Tongue (tissue), 1 donor: ENCODE measurements at regions not wholly inside any gene's neighbourhood (a gene's known extent, or its start where the extent isn't known, plus 50 kb on each side); places are given as distances from the start of the nearest gene placed in this dataset.

ENCODE experiments used
- DNase-seq: peaks from one replicate; pipeline ENCODE4 v3.0.0-alpha.2; 2015

- DNase-seq = no peak
Observed at GRCh38 chr22:48851933-48852549, 975.6 kb downstream of the BRD1 start.

GRCh38 chr22:48850658-48851287 lies 976.9 kb downstream of the BRD1 start:
- no peak for DNase-seq

DNA sequence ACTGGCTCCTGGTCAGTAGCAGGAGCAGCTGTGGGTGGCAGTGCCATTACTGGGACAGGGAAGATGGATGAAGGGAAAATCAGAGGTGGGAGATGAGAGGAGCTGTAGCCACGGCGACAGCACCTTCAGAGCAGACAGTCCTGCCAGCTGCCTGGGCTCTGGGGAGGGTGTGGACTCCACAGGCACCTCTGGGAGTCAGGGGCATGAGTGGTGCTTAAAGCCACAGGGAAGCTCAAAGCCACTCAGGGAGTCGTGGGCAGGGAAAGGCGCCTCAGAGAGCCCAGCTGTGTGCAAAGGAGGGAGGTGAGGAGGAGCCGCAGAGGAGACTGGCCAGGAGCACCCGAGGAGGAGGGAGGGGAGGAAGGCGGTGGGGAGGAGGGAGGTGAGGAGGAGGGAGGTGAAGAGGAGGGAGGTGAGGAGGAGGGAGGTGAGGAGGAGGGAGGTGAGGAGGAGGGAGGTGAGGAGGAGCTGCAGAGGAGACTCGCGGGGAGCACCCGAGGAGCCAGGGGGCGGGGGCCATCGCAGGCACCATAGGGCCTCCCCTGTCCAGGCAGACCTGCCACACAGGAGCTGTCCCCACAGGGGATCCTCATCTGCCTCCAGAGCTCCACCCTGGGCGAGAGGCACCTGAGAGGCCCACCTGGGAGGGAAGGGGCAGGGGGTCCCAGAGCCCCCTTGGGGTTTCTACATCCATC lies 977.6 kb downstream of the BRD1 start:
- no peak for DNase-seq

DNA sequence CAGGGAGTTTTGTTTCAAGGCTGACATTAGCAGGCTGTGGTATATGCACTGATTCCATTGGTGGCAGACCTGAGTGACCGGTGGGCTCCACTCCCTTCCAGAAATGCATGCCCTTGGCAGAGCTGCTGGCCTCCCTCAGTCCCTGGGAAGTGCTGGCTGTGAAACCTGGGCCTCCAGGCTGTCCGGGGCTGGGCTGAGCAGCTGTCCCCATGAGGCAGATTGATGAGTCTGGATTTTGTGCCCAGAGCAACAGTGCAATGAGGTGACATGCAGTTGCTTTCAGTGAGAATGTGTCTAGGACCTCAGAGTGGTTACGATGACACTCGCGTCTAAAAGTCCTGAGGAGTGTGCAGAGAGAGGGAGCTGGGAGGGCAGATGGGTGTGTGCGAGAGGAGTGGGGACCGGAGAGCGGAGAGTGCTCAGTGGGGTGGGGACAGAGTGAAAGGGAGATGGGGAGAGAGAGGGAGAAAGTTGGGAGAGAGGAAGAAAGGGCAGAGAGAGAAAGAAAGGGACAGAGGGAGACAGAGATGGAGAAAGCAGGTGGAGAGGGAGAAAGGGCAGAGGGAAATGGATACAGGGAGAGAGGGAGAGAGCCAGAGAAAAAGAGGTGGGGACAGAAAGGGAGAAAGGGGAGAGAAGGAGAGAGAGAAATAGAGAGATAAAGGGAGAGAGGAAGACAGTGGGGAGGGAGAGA lies 978.3 kb downstream of the BRD1 start:
- no peak for DNase-seq

DNA sequence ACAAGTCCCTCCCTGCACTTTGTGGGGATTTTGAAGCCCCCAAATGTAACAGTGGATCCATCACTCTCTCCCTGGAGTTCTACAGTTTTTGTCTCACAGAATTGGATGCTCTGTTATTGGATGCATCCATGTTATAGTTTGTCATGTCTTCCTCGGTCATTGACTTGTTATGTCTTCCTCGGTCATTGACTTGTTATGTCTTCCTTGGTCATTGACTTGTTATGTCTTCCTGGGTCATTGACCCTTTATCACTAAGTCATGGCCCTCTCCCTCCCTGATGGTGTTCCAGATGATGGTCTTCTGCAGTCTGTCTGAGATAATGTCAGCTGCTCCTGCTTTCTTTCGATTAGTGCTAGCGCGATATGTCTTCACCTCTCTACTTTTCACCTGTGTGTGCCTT lies 981.5 kb downstream of the BRD1 start:
- no peak for DNase-seq

GRCh38 chr22:48845356-48845936 lies 982.2 kb downstream of the BRD1 start:
- DNase-seq = peak; percentile 28

- DNase-seq = no peak
Observed at GRCh38 chr22:48844056-48844675, 983.5 kb downstream of the BRD1 start.

DNA sequence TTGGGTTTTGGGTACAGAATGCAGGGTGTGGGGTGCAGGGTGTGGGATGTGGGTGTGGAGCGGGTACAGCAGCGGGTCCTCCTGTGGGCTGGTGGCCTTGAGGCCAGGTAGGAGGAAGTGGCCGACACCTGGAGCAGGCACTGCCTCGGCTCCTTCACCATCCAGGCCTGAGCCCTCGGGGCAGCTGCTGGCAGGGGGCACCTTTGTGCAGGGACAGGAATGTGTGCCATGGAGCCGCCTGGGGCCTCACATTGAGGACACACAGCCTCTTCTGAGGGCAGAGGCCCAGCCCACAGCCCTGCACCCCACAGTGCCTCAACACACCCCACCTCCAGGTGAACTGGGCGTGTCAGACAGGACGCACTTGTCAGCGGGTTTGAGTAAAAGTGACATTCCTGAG lies 984.0 kb downstream of the BRD1 start:
- no peak for DNase-seq

DNA sequence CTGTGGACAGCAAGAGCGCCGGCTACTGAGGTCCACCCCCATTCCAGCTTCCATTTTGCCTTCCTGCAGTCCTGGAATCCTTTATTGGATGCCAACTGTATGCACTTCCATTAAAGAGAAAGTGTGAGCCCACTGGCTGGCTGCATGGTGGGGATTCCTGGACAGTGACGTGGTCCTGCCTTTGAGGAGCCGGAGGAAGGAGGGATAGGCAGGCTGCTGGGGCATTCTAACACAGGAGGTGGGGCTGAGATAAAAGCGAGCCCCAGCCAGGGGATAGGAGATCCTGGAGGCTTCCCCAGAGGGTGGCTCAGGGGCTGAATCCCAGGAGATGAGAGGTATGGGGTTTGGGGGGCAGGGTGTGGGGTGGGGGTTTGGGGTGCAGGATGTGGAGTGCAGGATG lies 984.7 kb downstream of the BRD1 start:
- DNase-seq = no peak

DNA sequence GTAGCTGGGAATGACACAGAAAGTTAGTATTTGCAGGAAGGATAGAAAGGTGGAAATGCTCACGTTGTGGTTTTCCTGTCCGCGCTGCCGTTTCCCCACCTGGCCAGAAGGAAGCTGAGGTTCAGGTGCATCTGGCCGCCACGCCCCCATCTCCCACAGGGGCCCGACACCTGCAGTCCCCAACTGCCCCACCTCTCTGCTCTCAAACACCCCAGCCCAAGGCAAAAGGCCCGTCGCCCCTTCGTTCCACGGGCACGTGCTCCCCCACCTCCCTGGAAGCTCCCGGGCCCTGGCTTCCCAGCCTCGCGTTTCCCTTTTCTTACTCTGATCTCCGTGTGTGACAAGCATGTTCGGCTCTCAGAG lies 985.1 kb downstream of the BRD1 start:
- no peak for DNase-seq

GRCh38 chr22:48841881-48842582 lies 985.6 kb downstream of the BRD1 start:
- no peak for DNase-seq

GRCh38 chr22:48840112-48840949 lies 987.3 kb downstream of the BRD1 start:
- no peak for DNase-seq

DNA sequence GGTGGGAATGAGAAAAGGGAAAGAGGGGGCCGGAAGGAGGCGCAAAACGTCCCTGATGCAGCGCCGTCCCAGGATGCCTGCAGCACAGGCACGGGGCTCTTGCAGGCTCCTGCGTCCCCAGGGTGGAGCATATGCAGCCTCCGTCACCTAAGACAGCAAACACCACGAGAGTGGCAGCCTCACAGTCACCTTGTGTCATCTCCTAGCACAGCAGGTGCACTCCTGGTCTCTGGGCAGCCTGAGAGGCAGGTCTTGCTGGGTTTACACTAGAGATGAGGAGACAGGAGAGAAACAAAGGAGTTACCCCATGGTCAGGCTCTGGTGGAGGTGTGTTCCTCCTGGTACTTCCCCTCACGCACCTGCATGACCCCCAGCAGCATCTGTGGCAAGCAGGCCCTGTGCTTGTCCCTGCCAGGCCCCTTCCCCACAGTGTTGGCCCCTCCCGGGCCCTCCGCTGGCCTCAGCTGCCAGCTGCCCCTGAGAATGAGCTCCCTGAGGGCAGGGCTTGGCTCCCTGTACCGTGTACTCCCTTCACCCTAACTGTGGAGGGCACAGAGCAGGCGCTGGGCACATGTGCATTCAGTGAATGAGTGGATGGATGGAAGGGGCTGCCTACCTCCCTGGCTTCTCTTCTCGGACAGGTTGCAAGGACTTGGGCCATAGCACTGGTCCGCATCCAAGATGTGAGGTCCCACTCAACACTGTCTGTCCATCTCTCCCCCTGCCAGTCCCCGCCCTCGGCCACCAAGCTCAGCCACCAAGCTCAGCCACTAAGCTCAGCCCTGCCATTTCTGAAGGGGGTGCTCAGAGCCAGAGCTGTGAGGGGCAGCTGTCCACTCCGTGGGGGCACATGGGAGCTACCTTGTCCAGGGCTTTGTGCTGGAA lies 988.6 kb downstream of the BRD1 start:
- DNase-seq = no peak

GRCh38 chr22:48838376-48838775 lies 989.3 kb downstream of the BRD1 start:
- DNase-seq = no peak

DNA sequence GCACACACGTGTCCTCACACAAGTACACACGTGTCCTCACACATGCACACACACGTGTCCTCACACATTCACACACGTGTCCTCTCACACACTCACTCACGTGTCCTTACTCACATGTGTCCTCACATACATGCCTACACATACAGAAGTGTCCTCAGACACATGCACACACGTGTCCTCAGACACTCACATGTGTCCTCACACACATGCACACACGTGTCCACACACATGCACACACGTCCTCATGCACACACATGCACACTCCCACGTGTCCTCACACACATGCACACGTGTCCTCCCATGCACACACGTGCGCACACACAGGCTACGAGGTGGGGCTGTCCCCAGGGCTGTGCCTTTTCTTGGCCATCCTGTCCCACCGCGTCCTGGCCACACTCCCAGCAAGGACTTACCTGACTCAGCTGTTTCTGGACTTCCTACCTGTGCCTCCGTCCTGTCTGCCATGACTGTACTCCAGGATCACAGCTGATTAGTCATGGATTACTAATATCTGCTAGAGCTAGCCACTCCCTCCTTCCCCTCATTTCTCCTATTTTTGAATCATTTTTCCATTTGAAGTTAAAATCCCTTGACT lies 990.2 kb downstream of the BRD1 start:
- DNase-seq = no peak

DNA sequence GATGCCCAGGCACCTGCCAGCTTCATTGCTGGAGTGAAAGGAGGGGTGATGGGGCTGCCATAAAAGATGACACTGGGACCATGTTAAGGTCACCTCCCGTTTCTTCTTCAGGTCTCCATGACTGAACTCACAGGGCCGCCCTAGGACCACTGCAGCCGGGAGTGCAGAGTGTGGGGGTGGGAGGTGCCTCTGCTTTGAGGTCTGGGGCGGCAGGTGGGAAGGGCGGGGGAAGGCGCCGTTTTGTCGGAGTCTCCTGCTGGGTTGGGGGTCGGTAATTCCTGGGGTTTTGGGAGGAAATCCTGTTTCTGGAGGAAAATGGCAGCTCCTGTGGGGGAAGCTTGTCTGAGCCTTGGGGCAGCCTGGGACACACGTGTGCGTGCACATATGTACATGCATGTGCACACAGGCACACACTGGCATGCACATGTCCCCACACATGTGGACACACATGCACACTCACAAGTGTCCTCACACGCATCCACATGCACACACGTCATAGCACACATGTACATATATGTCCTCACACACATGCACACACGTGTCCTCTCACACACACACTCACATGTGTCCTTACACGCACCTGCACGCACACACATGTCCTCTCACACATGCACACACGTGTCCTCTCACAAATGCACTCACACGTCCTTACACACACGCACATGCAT lies 990.9 kb downstream of the BRD1 start:
- DNase-seq = no peak

DNA sequence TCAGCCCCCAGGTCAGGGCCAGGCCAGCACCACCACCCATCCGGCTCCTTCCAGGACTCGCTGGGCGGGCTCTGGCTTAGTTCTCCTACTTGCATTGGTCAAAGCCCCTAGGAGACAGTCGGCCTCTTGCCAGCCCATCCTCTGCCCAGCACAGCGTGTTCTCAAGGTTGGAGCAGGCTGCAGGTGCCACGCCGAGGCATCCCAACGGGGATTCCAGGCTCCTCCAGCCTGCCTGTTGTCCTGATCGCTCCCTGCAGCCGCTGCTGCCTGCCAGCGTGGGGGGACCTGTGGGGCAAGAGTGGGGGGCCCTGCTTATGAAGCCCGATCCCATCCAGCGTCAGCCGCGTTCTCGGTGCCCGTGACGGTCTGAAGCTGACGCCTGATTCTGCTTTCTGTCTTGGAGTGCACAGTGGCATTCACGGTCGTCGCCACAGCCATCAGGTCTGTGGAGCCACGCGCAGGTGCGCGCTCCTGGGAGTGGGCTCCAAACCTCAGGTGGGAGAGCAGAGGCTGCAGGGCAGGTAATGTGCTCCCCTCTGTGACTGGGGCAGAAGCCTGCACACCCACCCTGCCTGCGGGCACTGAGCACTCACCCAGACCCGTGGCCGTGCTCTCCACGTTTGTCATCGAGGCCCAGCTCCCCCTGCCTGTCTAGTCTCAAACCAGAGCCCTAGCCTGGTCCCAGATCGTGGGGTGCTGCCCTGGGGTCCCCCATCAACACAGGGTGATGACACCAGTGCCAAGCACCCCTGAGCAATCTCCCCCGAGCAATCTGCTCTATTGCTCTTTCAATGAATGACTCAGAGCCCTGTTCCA lies 991.6 kb downstream of the BRD1 start:
- no peak for DNase-seq

DNA sequence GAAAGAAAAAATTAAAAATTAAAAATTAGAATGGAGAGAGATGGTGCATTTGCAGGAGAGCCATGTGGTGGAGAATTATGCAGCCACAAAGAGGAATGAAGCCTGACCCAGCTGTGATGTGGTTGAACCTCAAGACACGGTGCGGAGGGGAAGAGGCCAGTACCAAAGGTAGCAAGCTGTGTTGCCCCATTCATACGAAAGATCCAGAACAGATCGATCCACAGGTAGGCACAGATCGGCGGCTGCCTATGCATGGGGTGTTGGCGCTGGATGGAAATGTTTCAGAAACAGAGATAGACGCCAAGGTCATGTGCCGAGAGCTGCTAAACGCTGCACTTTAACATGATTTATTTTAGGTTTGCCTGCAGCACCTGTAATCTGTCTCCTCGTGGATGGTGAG lies 992.3 kb downstream of the BRD1 start:
- DNase-seq = no peak
